Hematopoietic multipotent progenitor cell treated with erythropoietin and hydrocortisone succinate and interleukin-3 and kit ligand, for 6 days (in vitro differentiated cells): ENCODE measurements at regions not wholly inside any gene's neighbourhood (a gene's known extent, or its start where the extent isn't known, plus 50 kb on each side); places are given as distances from the start of the nearest gene placed in this dataset.

Source experiments
- DNase-seq: peaks from one replicate; pipeline ENCODE4 v3.0.0-alpha.2; 2015

DNA sequence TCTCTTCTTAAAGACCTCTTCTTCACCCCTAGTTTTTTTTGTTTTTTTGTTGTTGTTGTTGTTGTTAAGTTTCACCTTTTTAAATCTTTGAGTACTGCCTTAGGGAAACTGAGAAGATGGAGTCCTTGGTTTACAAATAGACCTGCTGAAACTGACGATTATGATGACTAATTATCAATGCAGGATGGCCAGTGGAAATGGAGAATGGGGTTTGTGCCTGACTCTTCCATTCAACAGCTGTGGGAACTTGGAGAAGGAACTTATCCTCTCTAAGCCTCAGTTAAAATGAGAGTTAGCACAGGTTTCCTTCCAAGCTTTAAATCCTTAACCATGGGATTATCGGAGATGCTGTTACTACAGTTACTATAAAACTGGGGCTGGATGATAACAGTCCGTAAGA is 66.7 kb upstream of the PNMA1 start:
- DNase-seq = no peak

DNA sequence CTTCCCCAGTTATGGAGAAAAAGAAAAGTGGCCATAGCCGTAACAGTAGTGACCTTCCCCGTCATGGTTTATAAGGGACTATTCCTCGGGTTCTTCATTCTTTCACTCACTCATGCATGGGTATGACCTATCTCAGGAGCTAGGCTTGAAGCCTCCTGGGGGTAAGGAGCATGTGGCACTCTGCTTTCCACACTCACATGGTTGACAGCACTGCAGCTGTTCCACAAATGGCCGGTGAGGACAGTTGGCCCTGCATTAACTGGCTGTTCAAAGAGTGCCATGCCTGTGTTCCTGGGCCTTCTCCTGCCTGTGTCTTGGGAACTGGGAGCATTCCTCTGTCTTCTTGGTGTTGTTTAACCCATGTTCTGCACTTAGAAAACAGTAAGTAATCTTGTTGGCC is 66.2 kb upstream of the PNMA1 start:
- DNase-seq = no peak

DNA sequence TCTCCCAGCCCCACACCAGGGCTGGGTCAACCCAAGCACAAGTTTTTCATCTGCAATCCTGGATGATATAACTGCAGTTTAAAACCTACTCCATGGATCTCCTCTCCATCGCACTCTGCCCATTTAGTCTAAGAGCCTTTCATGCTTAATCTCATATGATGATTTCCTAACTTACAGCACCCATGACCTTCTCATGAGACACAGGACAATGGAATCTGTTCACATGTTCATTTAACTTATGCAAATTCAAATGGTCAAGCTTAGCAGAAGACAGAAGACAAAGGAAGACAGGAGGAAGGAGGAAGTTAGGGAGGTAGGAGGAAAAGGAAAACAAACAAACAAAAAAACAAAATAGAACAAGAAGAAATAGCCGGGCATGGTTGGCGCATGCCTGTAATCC is 64.6 kb upstream of the PNMA1 start:
- no peak for DNase-seq

DNA sequence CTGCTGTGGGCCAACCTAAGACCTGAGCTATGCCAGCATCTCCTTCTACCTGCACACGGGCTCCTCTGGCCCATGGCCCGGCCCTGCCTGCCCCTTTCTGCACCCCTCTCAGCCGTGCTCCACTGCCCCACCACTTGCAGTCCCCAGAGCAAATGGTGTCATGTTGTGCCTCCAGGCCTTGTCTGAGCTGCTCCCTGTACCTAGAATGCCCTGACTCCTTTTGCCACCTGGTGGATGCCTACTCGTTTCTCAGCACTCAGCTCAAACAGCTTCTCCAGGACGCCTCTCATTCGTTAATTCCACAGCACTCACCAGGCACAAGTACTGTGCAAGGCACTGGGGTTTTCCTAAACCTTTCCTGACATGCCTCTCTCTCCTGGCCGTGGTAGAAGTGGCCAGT is 63.2 kb upstream of the PNMA1 start:
- DNase-seq = peak; percentile 47

DNA sequence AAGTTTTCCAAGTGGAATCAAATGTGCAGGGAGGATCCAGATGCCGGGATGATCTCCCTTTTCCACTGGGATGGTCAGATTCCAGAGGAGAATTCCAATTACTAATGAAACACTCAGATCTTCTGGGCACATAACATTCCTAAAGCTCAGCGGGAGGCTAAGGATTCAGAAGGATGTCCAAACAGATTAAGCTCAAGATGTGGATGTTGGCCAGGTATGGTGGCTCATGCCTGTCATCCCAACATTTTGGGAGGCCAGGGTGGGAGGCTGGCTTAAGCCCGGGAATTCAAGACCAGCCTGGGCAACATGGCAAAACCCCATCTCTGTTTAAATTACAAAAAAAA is 62.0 kb upstream of the PNMA1 start:
- DNase-seq = no peak

DNA sequence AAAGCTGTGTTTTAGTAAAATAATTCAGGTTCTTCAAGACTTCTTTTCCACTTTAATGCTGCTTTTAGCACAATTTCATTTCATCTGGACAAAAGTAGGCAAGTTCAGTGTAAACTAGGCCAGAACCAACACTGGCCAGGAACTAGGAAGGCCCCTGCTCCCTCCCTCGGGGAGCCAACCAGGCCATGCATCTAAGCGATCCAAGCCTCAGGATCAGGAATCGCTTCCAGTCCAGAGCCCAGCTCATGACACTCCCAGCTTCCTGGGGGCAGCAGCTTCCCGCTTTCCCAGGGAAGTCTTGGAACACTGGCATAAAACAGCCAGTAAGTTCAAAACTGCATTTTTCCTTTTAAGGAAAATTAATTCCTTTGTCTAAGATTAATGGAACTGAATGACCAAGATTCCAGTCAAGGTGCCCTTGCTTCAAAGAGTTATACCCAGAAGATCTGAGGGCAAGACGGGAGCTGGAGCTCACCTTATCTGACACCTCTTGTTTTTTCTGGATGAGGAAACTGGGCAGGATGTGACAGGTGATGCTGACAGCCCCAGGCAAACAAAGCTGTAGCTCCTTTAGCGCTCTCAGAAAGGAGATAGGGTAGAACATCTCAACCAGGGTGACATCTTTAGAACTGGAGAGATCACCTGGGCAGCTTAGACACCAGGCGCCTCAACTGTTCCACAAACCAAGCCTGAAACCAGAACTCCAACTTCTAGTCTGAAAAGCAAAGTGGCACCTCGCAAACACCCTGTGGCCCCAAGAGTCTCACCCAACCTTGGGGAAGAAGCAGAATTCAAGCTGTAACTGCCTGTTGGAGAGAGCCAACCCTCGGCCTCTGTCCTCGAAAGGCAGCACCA is 61.4 kb upstream of the PNMA1 start:
- DNase-seq = no peak

DNA sequence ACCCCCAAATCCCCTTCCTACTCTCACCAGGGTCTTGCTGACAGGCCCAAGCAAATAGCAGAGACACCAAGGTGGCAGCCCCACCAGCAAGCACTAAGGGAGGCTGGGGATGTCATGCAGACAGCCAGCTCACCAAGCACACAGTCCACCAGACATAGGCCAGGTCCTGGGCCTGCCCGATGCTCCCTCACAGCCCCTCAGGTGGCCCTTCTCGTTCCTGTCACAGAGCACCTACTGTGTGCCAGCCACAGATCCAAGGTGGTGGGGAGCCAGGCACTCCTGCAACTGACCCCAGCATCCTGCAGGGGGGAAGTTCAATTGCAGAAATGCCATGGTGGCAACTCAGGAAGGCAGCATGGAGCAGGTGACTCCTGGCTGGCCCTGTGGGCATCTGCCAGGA is 60.5 kb upstream of the PNMA1 start:
- DNase-seq = no peak

DNA sequence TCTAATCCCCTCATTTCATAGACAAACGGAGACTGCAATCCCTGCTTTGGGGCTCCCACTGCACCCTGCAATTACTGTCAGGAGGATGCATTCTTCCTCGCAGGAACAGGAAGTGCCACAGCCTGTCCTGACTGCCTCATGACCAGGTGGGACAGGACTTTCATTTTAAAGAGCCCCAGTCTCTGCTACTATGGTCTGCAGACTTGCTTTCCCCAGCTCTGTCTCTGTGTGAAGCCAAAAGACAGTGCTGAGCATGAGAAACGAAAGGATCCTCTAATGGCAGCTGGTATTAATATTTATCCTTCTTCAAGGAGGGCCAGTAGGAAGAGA is 60.0 kb upstream of the PNMA1 start:
- DNase-seq = no peak

DNA sequence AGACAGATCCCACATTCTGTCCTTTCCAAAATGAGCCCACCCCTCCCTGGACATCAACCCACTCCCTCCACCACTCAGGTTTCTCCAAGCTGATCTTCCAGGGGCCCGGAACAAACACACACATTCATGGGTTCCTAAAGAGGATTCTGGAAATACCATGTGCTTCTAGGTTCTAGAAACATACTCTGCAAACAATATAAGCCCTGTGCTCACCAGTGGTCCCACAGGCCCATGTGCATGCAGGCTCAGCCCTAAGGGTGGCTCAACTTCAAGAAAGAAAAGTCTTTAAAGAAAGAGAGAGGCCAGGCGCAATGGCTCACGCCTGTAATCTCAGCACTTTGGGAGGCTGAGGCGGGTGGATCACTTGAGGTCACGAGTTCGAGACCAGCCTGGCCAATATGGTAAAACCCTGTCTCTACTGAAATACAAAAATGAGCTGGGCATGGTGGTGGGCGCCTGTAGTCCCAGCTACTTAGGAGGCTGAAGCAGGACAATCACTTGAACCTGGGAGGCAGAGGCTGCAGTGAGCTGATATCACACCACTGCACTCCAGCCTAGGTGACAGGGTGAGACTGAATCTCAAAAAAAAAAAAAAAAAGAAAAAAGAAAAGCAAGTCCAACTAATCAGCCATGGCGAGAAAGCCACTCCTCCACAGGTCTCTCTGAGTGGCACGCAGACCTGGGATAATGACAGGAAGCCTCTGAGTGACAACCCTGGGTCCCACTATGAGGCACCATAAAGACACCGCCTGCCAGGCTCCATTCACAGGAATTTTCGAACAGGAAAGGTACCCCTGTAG is 59.5 kb upstream of the PNMA1 start:
- DNase-seq = no peak

DNA sequence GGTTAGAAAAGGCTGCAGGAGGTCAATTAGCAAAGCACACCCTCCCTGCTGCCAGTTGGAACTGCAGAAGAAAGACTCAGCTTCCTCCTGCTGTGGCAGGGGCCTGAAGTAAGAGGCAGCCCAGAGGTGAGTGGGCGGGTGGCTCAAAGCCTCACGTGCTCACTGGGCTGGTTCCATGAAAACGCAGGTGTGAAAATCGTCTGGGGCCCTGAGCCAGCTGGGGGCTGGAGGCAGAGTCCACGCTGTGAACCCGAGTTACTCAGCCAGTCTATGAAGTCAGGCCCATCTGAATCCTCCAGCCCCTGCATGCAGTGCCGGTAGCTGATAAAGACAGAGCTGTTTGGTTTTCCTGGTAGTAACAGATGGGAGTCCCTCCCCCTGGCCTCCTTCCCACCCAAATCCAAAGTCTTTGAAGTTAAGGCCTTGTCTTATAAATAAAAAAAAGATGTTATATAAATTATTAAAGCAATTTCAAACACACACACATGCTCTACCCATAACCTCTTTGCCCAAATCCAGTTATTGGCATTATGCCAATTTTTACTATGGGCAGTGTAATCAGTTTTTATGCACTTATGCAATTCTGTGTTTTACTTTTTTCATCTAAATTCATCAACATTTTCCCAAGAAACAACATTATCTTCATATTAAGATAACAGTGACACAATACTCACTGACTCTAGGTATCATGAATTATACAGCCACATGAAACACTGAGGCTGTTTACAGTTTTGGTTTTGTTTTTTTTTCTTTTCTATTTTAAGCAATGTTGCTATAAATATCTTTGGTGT is 57.9 kb upstream of the PNMA1 start:
- DNase-seq = peak; percentile 95

DNA sequence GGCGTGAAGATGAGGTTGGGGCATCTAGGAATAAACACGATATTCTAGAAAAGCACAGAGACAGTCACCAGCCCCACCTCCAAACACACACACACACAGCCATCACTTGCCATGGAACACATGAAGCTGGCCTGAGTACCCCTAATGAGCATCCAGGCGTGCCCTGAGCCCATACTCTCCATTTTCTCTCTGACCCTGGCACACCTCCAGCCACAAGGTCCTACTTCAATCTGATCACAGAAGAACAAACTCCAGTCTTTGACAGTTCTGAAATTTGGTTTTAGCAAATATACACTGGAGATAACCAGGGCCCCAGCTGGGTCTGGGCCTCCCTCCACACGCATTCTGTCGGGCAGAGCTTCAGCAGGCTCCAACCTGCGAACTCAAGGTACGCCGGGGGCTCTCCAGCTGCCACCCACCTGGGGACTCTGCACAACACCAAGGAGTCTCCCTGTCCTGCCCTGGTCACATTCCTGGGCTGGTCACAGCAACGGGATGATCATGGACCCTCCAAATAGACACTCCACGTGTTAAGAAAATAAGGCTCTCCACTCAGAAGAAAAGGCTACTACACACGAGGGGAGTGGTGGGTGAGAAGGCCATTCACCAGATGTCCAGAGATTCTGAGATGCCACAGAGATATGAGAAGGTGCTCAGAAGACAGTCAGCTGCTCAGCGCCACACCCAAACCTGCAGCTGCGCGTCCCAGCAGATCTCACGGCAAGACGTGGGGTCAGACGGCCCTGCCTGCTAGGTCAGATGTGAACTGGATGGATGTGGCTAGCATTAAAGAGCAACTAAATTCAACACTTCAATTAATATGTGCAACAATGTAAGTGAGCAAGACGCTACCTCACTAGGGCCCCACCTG is 57.0 kb upstream of the PNMA1 start:
- no peak for DNase-seq

DNA sequence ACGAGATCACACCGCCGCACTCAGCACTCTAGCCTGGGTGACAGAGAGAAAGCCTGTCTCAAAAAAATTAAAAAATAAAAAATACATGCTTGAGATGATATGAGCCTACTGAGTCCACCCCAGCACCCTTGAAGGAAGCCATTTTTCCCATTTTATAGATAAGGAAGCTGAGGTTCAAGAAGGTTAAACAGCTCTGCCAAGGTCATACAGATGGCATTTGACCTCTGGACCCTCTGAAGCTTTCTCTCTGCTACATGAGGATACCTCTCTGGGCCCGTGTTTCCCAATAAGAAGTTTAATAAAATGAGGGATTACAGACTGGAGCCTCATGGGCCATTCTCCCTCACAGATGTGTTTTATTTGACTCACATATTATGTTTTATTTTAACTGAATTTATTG is 53.9 kb upstream of the PNMA1 start:
- DNase-seq = no peak

DNA sequence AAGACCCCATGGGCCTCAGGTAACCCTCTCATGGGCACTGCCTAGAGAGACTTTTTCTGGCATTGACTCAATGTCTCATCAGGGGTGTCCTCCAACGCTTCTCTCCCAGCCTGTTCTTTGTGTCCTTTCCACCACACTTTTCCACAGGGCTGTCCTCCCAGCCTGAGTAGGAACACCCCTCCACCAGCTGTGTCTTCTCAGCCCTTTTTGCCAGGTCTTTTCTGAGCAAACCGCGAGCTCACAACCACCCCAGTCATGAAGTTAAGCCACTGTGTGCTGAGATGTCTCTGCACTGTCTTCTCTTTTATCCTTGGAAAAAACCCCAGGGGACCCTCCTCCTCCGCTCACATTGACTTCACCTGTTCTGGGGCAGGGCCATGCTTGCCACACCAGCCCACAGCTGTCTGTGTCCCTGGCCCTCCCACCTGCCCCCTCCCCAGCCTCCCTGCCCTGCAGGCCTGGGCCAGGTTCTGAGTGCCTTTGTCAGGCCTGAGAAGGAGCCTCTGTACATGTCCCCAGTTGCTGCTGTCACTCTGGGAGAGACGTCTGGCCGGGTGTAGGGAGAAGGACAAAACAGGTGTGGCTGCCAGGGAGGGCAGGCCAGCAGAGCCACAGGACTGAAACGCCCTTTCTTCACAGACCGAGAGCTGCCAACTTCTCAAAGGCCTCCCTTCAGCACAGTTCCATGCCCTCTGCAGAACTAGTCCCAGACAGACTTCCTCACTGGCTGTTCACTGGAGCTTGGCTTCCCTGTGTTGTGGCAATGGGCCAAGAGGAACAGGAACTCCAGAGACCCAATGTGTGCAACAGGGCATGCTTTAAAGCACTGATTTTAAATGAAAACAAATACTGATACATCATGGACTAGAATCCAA is 50.5 kb upstream of the PNMA1 start:
- peak; percentile 67 for DNase-seq
